ENCODE measurements at regions not wholly inside any gene's neighbourhood (a gene's known extent, or its start where the extent isn't known, plus 50 kb on each side); places are given as distances from the start of the nearest gene placed in this dataset.
A peak's percentile ranks its signal among the peaks of the same experiment; 100 is the strongest.
"Not testable (repeated sequence)": the region's sequence is repeated elsewhere in the genome, so short reads cannot be mapped to it uniquely, and the experiment has no call there.

- DNase-seq, result no peak
These were observed 348.7 kb upstream of the SEMA6A start for GRCh38 chr5:116923344-116923743.

- no peak for DNase-seq
These were observed 347.9 kb upstream of the SEMA6A start for GRCh38 chr5:116922532-116922931.

DNA sequence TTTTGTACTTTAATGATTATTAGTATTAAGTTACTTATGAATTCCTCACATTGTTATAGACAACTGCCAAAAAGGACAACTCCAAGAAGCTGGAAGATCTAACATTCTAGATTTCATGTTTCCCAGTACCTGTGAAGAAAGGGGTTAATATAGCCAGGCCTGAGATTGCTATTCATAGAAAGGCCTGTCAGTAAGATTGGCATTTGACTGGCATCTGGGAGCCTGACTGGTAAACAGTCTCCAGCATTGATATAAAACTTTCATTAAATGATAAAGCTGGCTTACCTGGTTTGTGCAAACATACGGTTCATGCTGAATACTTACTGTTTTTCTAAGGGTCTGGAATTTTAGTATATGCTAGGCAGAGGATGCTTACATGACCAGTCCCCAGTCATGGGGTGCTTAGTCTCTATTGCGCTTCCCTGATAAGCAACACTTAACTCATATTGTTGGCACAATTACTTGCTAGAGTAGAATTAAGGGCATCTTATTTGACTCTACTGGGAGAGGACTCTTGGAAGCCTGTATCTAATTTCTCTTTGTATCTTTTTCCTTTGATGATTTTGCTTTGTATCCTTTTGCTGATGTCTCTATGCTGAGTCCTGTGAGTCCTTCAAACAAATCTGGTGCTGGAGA, 340.4 kb upstream of the SEMA6A start:
- no peak for DNase-seq

GRCh38 chr5:116912221-116912620, 337.6 kb upstream of the SEMA6A start:
- no peak for DNase-seq

DNA sequence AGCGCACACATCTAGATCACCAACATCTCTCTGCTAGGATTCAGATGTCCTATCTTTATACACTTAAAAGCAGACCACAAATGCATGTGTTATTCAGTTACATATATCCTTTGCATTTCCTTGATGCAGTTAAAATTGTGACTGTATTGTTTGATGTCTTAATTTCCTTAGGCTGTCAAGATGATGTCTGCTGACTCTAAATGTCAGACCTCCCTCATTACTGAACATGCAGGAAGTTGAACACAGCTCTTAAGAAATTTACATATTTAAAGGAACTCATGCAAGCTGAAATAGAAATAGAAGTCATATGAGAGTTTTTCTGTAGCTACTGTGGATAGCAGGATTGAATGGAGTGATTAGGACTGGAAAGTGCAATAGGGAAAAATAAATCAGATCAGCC, 336.5 kb upstream of the SEMA6A start:
- no peak for DNase-seq

DNA sequence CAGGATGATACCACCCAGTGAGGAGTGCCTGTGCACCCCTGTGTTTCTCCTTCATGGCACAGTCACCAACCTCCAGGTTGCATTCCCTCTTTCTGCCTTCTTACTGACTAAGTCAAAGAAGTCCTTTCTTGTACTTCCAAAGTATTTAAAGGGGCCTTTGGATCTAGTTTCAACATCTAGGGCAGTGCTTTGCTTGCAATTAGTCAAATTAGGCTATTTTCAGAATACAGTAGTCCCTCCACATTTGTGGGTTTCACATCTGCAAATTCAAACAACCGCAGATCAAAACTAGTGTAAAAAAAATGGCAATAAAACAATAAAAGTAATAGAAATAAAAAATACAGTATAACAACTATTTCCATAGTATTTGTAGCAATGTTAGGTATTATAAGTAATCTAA, 333.9 kb upstream of the SEMA6A start:
- DNase-seq, result no peak

DNA sequence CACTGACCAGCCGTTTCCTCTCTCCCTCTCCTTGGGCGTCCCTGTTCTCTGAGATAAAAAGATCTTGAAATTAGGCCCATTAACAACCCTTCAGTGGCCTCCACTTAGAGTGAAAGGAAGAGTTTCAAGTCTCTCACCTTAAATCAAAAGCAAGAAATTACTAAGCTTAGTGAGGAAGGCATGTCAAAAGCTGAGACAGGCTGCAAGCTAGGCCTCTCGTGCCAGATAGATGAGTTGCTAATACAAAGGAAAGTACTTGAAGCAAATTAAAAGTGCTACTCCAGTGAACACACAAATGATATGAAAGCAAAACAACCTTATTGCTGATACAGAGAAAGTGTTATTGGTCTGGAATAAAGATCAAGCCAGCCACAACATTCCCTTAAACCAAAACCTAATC, 331.3 kb upstream of the SEMA6A start:
- DNase-seq, result no peak

- no peak for DNase-seq
These were observed 326.2 kb upstream of the SEMA6A start for GRCh38 chr5:116900793-116901192.

GRCh38 chr5:116898917-116899316, 324.3 kb upstream of the SEMA6A start:
- DNase-seq, result no peak

DNA sequence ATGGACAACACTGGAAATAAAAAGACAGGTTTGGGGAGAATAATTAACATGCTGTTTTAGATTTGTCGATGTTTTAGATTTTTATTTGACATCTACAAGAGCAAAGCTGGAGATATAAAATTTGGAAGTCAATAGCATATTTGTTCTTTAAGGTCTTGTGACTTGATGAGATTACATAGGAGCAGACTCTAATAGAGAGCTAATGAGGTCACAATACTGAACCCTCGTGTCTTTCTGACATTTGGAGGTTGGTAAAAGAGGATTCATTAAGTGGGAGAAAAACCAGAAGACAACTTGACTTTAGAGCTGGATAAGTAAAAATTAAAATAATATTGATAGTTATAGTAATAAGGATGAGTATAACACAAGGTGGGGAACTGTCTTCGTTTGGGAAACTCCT, 322.7 kb upstream of the SEMA6A start:
- DNase-seq, result no peak

DNA sequence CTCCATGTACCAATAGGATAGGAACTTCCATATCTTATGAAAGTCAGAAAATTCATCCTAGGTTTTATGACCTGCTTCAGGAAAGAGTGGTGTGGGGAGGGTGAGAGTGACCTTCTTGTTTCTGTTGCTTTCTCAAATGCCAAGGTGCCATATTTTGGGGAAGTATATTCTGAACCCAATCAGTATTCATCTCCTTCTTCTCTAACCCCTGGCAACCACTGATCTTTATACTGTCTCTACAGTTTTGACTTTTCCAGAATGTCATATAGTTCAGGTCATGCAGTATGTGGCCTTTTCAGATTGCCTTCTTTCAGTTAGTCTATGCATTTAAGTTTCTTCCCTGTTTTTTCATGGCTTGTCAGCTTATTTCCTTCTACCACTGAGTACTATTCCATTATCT, 321.4 kb upstream of the SEMA6A start:
- no peak for DNase-seq

DNA sequence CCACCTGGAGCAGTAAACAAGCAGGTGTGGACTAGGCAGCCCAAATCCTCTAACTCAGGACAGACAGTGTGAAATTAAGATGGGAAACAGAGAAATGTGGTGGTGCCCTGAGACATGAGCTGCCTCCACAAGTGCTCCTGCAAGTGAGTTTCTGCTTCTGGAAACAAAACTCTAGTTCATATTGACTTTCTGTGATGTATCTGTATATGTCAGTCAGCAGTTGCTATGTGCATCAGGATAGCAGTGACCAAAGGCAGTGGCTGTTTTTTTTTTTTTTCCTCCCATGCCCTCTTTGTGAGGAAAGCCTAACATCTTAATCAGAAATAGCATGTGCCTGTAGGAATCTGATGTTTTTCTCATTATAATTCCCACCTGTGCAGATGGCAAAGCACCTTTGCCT, 318.4 kb upstream of the SEMA6A start:
- DNase-seq, result peak in 1 of 2 experiments; percentile 22

GRCh38 chr5:116887104-116887503, 312.5 kb upstream of the SEMA6A start:
- no peak for DNase-seq

DNA sequence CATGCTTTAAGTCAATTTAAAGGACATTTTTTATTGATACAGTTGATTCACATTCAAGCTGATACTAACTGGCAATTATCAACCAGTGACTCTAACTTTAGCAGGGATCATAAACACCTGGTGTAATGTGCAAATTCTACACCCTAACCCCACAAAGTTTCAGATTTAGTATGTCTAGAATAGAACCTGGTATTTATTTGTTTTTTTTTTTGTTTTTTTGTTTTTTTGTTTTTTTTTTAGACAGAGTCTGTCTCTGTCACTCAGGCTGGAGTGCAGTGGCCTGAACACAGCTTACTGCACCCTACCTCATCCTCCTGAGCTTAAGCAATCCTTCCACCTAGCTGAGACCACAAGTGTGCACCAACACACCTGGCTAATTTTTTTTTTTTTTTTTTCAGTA, 311.2 kb upstream of the SEMA6A start:
- DNase-seq, result no peak

- no peak for DNase-seq
These were observed 309.3 kb upstream of the SEMA6A start for GRCh38 chr5:116883875-116884274.

GRCh38 chr5:116881921-116882531, 307.4 kb upstream of the SEMA6A start:
- DNase-seq, result no peak

DNA sequence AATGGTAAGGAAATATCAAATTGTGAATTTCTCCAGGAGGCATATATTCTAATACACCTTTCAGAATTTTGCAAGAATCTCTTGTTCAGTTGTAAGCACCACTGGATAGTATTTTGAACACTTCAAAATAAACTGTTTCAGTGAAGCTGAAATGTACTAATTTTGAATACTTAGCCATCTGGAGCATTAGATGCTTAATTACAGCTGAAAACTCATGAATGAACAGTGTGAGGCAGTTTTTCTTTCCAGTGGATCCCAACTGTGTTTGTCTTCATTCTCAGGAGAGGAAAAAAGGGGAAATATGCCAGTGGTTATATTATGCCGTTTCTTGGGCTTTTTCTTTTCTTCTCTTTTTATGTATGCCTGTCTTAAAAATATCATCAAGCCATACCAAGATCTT, 306.0 kb upstream of the SEMA6A start:
- no peak for DNase-seq

- no peak for DNase-seq
These were observed 305.5 kb upstream of the SEMA6A start for GRCh38 chr5:116880150-116880549.

GRCh38 chr5:116876240-116876840, 301.7 kb upstream of the SEMA6A start:
- DNase-seq, result no peak

GRCh38 chr5:116872986-116873385, 298.4 kb upstream of the SEMA6A start:
- no peak for DNase-seq

DNA sequence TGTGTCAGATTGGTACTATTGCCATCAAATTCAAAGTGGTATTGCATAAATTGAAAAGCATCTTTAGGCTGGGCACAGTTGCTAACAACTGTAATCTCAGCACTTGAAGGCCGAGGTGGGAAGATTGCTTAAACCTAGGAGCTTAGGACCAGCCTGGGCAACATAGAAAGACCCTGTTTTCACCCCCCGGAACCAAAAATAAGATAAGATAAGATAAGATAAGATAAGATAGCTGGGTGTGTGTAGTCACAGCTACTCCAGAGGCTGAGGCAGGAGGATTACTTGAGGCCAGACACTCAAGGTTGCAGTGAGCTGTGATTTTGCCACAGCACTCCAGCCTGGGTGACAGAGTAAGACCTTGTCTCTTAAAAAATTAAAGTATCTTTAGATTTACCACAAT, 297.9 kb upstream of the SEMA6A start:
- DNase-seq, result no peak

DNA sequence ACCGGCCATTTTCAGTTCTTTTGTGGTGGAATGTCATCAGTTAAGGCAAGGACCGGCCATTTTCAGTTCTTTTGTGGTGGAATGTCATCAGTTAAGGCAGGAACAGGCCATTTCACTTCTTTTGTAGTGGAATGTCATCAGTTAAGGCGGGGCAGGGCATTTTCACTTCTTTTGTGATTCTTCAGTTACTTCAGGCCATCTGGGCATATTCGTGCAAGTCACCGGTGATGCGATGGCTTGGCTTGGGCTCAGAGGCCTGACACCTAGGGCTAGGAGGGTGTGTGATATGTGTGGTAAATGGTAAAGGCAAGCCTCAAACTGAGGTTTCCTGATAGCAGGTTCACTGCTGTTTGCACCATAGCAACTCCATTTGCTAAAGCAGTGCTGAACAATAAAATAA, 293.2 kb upstream of the SEMA6A start:
- DNase-seq, result not testable (repeated sequence)

GRCh38 chr5:116865651-116866050, 291.0 kb upstream of the SEMA6A start:
- no peak for DNase-seq

GRCh38 chr5:116864838-116865190, 290.2 kb upstream of the SEMA6A start:
- DNase-seq, result no peak
